IMR-90 (cell line): ENCODE measurements at regions not wholly inside any gene's neighbourhood (a gene's known extent, or its start where the extent isn't known, plus 50 kb on each side); places are given as distances from the start of the nearest gene placed in this dataset.

Source experiments
- ATAC-seq: fragments of 200-7000 bp; cut with Tn5 transposase; 2 replicates; pipeline ENCODE4 v1.9.1; 2020; ENCODE audit warnings: low read depth, mild to moderate bottlenecking, moderate library complexity
- BruUV-seq: library from RNA; stranded (reverse); fragments of 400-500 nt; replicated peaks from 2 replicates; lab custom pipeline; 2021; lab: Mats Ljungman, UMichigan
- CTCF ChIA-PET: fragments of 300-600 bp; formaldehyde crosslinking; extraction: SDS; loops from one replicate; lab custom pipeline; 2021; ENCODE audit warnings: antibody characterized with exemption; lab: Yijun Ruan, JAX
- POLR2A ChIA-PET: fragments of 300-600 bp; sonication (Branson Sonifier 250); formaldehyde crosslinking; loops from one replicate; lab custom pipeline; 2022; ENCODE audit warnings: antibody characterized with exemption; ENCODE audit not compliant: unreplicated experiment; lab: Charles Lee
- DNase-seq: peaks from one replicate; pipeline ENCODE4 v3.0.0; 2013
- H2AFZ ChIP-seq: replicated peaks from 2 replicates; pipeline ENCODE3; 2013; ENCODE audit warnings: low read length, mild to moderate bottlenecking; ENCODE audit not compliant: poor library complexity
- H2AK5ac ChIP-seq: 2 replicates; pipeline ENCODE4 v1.6.1; 2013; ENCODE audit warnings: low read depth, low read length, inconsistent platforms
- H2AK9ac ChIP-seq: replicated peaks from 2 replicates; pipeline ENCODE3; 2013; ENCODE audit warnings: mild to moderate bottlenecking, low read depth, low read length, moderate library complexity; ENCODE audit not compliant: poor library complexity
- H2BK120ac ChIP-seq: 2 replicates; pipeline ENCODE4 v1.6.1; 2013; ENCODE audit warnings: low read depth, low read length, inconsistent platforms
- H2BK15ac ChIP-seq: 3 replicates; pipeline ENCODE4 v1.6.1; 2013; ENCODE audit warnings: low read depth, low read length, inconsistent platforms
- H2BK20ac ChIP-seq: 2 replicates; pipeline ENCODE4 v1.6.1; 2013; ENCODE audit warnings: low read depth, mild to moderate bottlenecking, inconsistent platforms, low read length, moderate library complexity
- H2BK5ac ChIP-seq: 2 replicates; pipeline ENCODE4 v1.6.1; 2013; ENCODE audit warnings: mild to moderate bottlenecking, low read depth, low read length, inconsistent platforms; ENCODE audit not compliant: poor library complexity, severe bottlenecking
- H3K14ac ChIP-seq: replicated peaks from 2 replicates; pipeline ENCODE4 v1.6.1; 2013; ENCODE audit warnings: low read depth, low read length, inconsistent platforms
- H3K18ac ChIP-seq: 2 replicates; pipeline ENCODE4 v1.6.1; 2013; ENCODE audit warnings: low read depth, low read length, control low read depth
- H3K23ac ChIP-seq: 2 replicates; pipeline ENCODE4 v1.6.1; 2013; ENCODE audit warnings: low read depth, low read length, inconsistent platforms
- H3K27ac ChIP-seq: 2 replicates; pipeline ENCODE4 v1.5.1; 2013; ENCODE audit warnings: mild to moderate bottlenecking, control low read depth, low read length; ENCODE audit not compliant: insufficient read depth
- H3K27me3 ChIP-seq: 2 replicates; pipeline ENCODE4 v1.6.1; 2013; ENCODE audit warnings: low read length; ENCODE audit not compliant: control insufficient read depth, insufficient read depth
- H3K36me3 ChIP-seq: 2 replicates; pipeline ENCODE4 v1.6.1; 2013; ENCODE audit warnings: low read length, mixed read lengths; ENCODE audit not compliant: control insufficient read depth, insufficient read depth
- H3K4ac ChIP-seq: 2 replicates; pipeline ENCODE4 v1.6.1; 2013; ENCODE audit warnings: low read depth, low read length, inconsistent platforms
- H3K4me1 ChIP-seq: 2 replicates; pipeline ENCODE4 v1.6.1; 2013; ENCODE audit warnings: low read length, mixed read lengths; ENCODE audit not compliant: control insufficient read depth, insufficient read depth
- H3K4me2 ChIP-seq: 2 replicates; pipeline ENCODE4 v1.6.1; 2013; ENCODE audit warnings: low read depth, mild to moderate bottlenecking, control low read depth, low read length, moderate library complexity
- H3K4me3 ChIP-seq: 2 replicates; pipeline ENCODE4 v1.5.1; 2013; ENCODE audit warnings: low read depth, mild to moderate bottlenecking, control low read depth, low read length, moderate library complexity; ENCODE audit not compliant: insufficient read depth
- H3K56ac ChIP-seq: 2 replicates; pipeline ENCODE4 v1.6.1; 2013; ENCODE audit warnings: low read length, inconsistent platforms; ENCODE audit not compliant: insufficient read depth; ENCODE audit errors: extremely low read depth
- H3K79me1 ChIP-seq, 2 experiments: 2 replicates each; pipeline ENCODE4 v1.6.1; 2013; ENCODE audit warnings: low read length in 2 of 2, inconsistent platforms in 1 of 2, low read depth in 1 of 2
- H3K9ac ChIP-seq: 2 replicates; pipeline ENCODE4 v1.6.1; 2013; ENCODE audit warnings: low read depth, low read length, control low read depth
- H3K9me1 ChIP-seq: 2 replicates; pipeline ENCODE4 v1.6.1; 2013; ENCODE audit warnings: low read length, inconsistent platforms; ENCODE audit not compliant: insufficient read depth
- H3K9me3 ChIP-seq: 2 replicates; pipeline ENCODE4 v1.6.1; 2013; ENCODE audit warnings: low read length; ENCODE audit not compliant: control insufficient read depth, insufficient read depth
- H4K20me1 ChIP-seq: 2 replicates; pipeline ENCODE4 v1.6.1; 2013; ENCODE audit warnings: low read length, inconsistent platforms; ENCODE audit not compliant: insufficient read depth
- H4K5ac ChIP-seq: 2 replicates; pipeline ENCODE4 v1.6.1; 2013; ENCODE audit warnings: mild to moderate bottlenecking, low read depth, low read length, control low read depth
- H4K8ac ChIP-seq, 2 experiments: 2 replicates each; pipeline ENCODE4 v1.6.1; 2013; ENCODE audit warnings: low read depth in 2 of 2, low read length in 2 of 2, control low read depth in 1 of 2, inconsistent platforms in 1 of 2
- H4K91ac ChIP-seq: 2 replicates; pipeline ENCODE4 v1.6.1; 2013; ENCODE audit warnings: low read depth, low read length, inconsistent platforms; ENCODE audit not compliant: insufficient read depth
- MXI1 ChIP-seq: IDR thresholded peaks from 2 replicates; pipeline ENCODE4 v1.6.1; 2012; ENCODE audit warnings: low read depth, mild to moderate bottlenecking, low read length, moderate library complexity, borderline replicate concordance
- NFE2L2 ChIP-seq: fragments of 150-350 bp; IDR thresholded peaks from 2 replicates; pipeline ENCODE4 v1.6.1; 2016; ENCODE audit warnings: low read depth, mild to moderate bottlenecking, low read length
- RAD21 ChIP-seq: IDR thresholded peaks from 2 replicates; pipeline ENCODE4 v1.6.1; 2012; ENCODE audit warnings: low read length, improper control_type of control experiment
- RCOR1 ChIP-seq: IDR thresholded peaks from 2 replicates; pipeline ENCODE4 v1.6.1; 2012; ENCODE audit warnings: mild to moderate bottlenecking, low read length, improper control_type of control experiment; ENCODE audit not compliant: insufficient replicate concordance
- SMC3 ChIP-seq: fragments of 150-350 bp; IDR thresholded peaks from 2 replicates; pipeline ENCODE4 v1.6.1; 2016; ENCODE audit warnings: low read depth, mild to moderate bottlenecking, antibody characterized with exemption, low read length, moderate library complexity
- WGBS, 2 experiments: methylation state at CpG; one replicate each; pipeline versions ENCODE4 v1.1.5 to v1.1.7; 2013; ENCODE audit warnings: missing lambda C conversion rate in 2 of 2; ENCODE audit not compliant: insufficient read length in 1 of 2; ENCODE audit errors: extremely low coverage in 2 of 2; 5-methylcytosine and 5-hydroxymethylcytosine counted together
- dilution Hi-C: fragments of 300-500 bp; cut with HindIII; formaldehyde crosslinking; loops from one replicate; pipeline ENCODE4 v1.14.3; 2018; ENCODE audit warnings: low sequenced_read_pairs; ENCODE audit not compliant: unreplicated experiment
- in situ Hi-C: fragments of 300-500 bp; cut with MboI; formaldehyde crosslinking; loops from 3 replicates; pipeline ENCODE4 v1.14.3; 2019; ENCODE audit warnings: low sequenced_read_pairs, inconsistent platforms, mixed read lengths
- intact Hi-C: fragments of 100-400 bp; cut with micrococcal nuclease; formaldehyde crosslinking; loops from 2 replicates; pipeline ENCODE4 v1.10.0; 2022
- TF ChIP-seq, protein P1 (sequence below): fragments of 150-350 bp; IDR thresholded peaks from 2 replicates; pipeline ENCODE4 v1.6.1; 2016; ENCODE audit warnings: low read depth, mild to moderate bottlenecking, low read length, moderate library complexity, borderline replicate concordance
- TF ChIP-seq, protein P2 (sequence below): conservative IDR thresholded peaks from 2 replicates; pipeline ENCODE4 v1.5.1; 2012; ENCODE audit warnings: mild to moderate bottlenecking, low read depth, low read length, improper control_type of control experiment
- TF ChIP-seq, protein P3 (sequence below): fragments of 150-350 bp; IDR thresholded peaks from 2 replicates; pipeline ENCODE4 v1.6.1; 2017; ENCODE audit warnings: mild to moderate bottlenecking, antibody characterized with exemption, low read length, low read depth

DNA sequence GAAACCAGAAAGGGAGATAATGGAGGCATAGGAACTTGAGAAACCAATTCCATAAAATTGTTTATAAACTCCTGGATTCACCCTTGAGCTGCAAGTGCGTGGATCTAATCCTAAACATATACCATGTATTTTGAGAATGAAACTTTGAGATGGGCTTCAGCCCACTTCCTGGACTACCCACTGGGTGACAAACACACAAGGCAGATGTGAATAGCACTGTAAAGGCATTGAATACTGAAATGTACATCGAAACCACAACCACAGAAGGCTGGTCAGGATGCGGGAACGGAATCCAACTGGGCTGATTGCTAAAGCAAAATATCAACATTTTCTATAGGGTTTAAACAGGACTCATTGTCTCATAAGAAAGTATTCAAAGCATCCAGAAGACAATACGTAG, 228.5 kb upstream of the ZEB2 start:
- TF ChIP-seq, protein P1, sequence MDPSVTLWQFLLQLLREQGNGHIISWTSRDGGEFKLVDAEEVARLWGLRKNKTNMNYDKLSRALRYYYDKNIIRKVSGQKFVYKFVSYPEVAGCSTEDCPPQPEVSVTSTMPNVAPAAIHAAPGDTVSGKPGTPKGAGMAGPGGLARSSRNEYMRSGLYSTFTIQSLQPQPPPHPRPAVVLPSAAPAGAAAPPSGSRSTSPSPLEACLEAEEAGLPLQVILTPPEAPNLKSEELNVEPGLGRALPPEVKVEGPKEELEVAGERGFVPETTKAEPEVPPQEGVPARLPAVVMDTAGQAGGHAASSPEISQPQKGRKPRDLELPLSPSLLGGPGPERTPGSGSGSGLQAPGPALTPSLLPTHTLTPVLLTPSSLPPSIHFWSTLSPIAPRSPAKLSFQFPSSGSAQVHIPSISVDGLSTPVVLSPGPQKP: no peak
- TF ChIP-seq RAD21 (no peak), SMC3 (no peak), RCOR1 (no peak), NFE2L2 (no peak), MXI1 (no peak)
- TF ChIP-seq, protein P2, sequence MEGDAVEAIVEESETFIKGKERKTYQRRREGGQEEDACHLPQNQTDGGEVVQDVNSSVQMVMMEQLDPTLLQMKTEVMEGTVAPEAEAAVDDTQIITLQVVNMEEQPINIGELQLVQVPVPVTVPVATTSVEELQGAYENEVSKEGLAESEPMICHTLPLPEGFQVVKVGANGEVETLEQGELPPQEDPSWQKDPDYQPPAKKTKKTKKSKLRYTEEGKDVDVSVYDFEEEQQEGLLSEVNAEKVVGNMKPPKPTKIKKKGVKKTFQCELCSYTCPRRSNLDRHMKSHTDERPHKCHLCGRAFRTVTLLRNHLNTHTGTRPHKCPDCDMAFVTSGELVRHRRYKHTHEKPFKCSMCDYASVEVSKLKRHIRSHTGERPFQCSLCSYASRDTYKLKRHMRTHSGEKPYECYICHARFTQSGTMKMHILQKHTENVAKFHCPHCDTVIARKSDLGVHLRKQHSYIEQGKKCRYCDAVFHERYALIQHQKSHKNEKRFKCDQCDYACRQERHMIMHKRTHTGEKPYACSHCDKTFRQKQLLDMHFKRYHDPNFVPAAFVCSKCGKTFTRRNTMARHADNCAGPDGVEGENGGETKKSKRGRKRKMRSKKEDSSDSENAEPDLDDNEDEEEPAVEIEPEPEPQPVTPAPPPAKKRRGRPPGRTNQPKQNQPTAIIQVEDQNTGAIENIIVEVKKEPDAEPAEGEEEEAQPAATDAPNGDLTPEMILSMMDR: no peak
- TF ChIP-seq, protein P3, sequence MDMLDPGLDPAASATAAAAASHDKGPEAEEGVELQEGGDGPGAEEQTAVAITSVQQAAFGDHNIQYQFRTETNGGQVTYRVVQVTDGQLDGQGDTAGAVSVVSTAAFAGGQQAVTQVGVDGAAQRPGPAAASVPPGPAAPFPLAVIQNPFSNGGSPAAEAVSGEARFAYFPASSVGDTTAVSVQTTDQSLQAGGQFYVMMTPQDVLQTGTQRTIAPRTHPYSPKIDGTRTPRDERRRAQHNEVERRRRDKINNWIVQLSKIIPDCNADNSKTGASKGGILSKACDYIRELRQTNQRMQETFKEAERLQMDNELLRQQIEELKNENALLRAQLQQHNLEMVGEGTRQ: no peak
- intact Hi-C loops: no loop called here

More for the DNA sequence above, 228.5 kb upstream of the ZEB2 start:
- in situ Hi-C loops: no loop called here
- H2AK5ac ChIP-seq: no peak overlapping the region
- no peak overlapping the region for H3K14ac ChIP-seq
- H4K8ac ChIP-seq: no peak overlapping the region
- H2AK9ac ChIP-seq: no peak overlapping the region
- H2BK15ac ChIP-seq: no peak overlapping the region
- no peak overlapping the region for H3K56ac ChIP-seq
- H3K23ac ChIP-seq: no peak overlapping the region
- no peak overlapping the region for H2BK120ac ChIP-seq
- ATAC-seq (no peak), DNase-seq (no peak)
- BruUV-seq: no TSS peak
- H3K4me3 ChIP-seq: no peak overlapping the region
- H4K5ac ChIP-seq: no peak overlapping the region
- H2AFZ ChIP-seq: no peak overlapping the region
- H3K9me3 ChIP-seq: peaks cover 12% of the 10 kb centered on the region
- no peaks in the 10 kb centered on the region for H3K79me1 ChIP-seq
- dilution Hi-C loops: no loop called here
- CTCF ChIA-PET: no interaction called here
- no peak overlapping the region for H3K9ac ChIP-seq
- H3K4me2 ChIP-seq: no peak overlapping the region
- no peak overlapping the region for H3K18ac ChIP-seq
- WGBS, 2 experiments: no CpG with 5 or more reads among the region's 5 CpGs
- no peak overlapping the region for H2BK5ac ChIP-seq
- POLR2A ChIA-PET: no interaction called here
- H3K4ac ChIP-seq: no peak overlapping the region
- no peaks in the 10 kb centered on the region for H3K9me1 ChIP-seq
- no peak overlapping the region for H4K91ac ChIP-seq
- H3K27ac ChIP-seq: no peak overlapping the region
- no peaks in the 10 kb centered on the region for H3K27me3 ChIP-seq
- no peaks in the 10 kb centered on the region for H3K4me1 ChIP-seq
- H2BK20ac ChIP-seq: no peak overlapping the region
- no peaks in the 10 kb centered on the region for H3K36me3 ChIP-seq
- no peaks in the 10 kb centered on the region for H4K20me1 ChIP-seq
